ENCODE measurements at regions not wholly inside any gene's neighbourhood (a gene's known extent, or its start where the extent isn't known, plus 50 kb on each side); places are given as distances from the start of the nearest gene placed in this dataset.

DNA sequence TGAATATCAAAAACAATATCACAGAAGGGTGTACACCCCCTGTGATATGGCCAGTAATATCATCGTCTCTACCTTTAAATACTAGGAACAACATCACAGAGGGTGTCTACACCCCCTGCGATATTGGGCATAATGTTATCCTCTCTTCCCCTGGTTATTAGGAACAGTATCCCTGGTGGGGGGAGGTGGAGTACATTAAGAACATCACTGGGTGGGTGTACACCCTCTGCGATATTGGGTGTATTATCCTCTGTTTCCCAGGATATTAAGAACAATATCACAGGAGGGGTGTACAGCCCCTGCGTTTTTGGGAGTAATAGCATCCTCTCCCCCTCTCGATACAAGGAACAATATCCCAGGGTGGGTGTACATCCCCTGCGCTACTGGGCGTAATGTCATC, 1932.8 kb downstream of the SUCLG1 start:
- Histone ChIP-seq H3K79me2 (ENCODE audit: control insufficient read depth, low read length) (no peaks in the 10 kb centered on the region), H3F3A (ENCODE audit: control insufficient read depth, insufficient read depth) (no peaks in the 10 kb centered on the region), H3K4me2 (ENCODE audit: low read length) (no peak overlapping the region), H3K4me3 (ENCODE audit: low read length) (no peak overlapping the region), H3K9me2 (replicated peaks; ENCODE audit: control insufficient read depth, low read length) (no peaks in the 10 kb centered on the region), H4K20me1 (ENCODE audit: control insufficient read depth, insufficient read depth, low read depth, low read length) (no peaks in the 10 kb centered on the region), H3K36me3 (ENCODE audit: control insufficient read depth, low read length) (no peaks in the 10 kb centered on the region), H3K4me1 (ENCODE audit: control insufficient read depth, low read length) (no peaks in the 10 kb centered on the region), H3K27me3 (ENCODE audit: control insufficient read depth, low read length) (no peaks in the 10 kb centered on the region), H3K9me3 (ENCODE audit: control insufficient read depth, insufficient read depth, low read length) (no peaks in the 10 kb centered on the region; the same call in 1 of the 2 replicates), H3K27ac (ENCODE audit: low read depth, low read length) (no peak overlapping the region)
- TF ChIP-seq EZH2phosphoT487 (IDR thresholded peaks at IDR 0.05; ENCODE audit: borderline replicate concordance, low read length) = no peak
- TF ChIP-seq, protein P1, sequence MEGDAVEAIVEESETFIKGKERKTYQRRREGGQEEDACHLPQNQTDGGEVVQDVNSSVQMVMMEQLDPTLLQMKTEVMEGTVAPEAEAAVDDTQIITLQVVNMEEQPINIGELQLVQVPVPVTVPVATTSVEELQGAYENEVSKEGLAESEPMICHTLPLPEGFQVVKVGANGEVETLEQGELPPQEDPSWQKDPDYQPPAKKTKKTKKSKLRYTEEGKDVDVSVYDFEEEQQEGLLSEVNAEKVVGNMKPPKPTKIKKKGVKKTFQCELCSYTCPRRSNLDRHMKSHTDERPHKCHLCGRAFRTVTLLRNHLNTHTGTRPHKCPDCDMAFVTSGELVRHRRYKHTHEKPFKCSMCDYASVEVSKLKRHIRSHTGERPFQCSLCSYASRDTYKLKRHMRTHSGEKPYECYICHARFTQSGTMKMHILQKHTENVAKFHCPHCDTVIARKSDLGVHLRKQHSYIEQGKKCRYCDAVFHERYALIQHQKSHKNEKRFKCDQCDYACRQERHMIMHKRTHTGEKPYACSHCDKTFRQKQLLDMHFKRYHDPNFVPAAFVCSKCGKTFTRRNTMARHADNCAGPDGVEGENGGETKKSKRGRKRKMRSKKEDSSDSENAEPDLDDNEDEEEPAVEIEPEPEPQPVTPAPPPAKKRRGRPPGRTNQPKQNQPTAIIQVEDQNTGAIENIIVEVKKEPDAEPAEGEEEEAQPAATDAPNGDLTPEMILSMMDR (IDR thresholded peaks at IDR 0.05; ENCODE audit: low read depth, low read length, poor library complexity, severe bottlenecking) = no peak

DNA sequence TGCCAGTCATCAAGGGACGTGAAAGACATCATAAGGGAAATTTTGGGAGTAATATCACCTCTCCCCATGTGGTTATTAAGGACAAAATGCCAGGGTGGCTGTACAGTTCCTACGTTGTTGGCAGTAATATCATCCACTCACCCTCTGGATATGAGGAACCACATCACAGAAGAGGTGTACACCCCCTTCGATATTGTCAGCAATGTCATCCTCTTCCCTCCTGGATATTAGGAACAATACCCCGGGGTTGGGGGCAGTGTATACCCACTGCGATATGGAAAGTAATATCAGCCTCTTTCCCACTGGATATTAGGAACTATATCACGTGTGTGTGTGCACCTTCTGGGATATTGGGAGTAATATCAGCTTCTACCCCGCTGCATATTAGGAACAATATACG, 1933.3 kb downstream of the SUCLG1 start:
- no peaks in the 10 kb centered on the region for H3K79me2 ChIP-seq (ENCODE audit: control insufficient read depth, low read length)
- H3F3A ChIP-seq (ENCODE audit: control insufficient read depth, insufficient read depth) = no peaks in the 10 kb centered on the region
- H3K4me1 ChIP-seq (ENCODE audit: control insufficient read depth, low read length) = no peaks in the 10 kb centered on the region
- H3K9me3 ChIP-seq (ENCODE audit: control insufficient read depth, insufficient read depth, low read length) = no peaks in the 10 kb centered on the region; the same call in 1 of the 2 replicates
- H3K36me3 ChIP-seq (ENCODE audit: control insufficient read depth, low read length) = no peaks in the 10 kb centered on the region
- H3K9me2 ChIP-seq (replicated peaks; ENCODE audit: control insufficient read depth, low read length) = no peaks in the 10 kb centered on the region
- TF ChIP-seq EZH2phosphoT487 (IDR thresholded peaks at IDR 0.05; ENCODE audit: borderline replicate concordance, low read length) = no peak
- TF ChIP-seq, protein P1 (IDR thresholded peaks at IDR 0.05; ENCODE audit: low read depth, low read length, poor library complexity, severe bottlenecking) = no peak
- no peak overlapping the region for H3K4me2 ChIP-seq (ENCODE audit: low read length)
- no peaks in the 10 kb centered on the region for H4K20me1 ChIP-seq (ENCODE audit: control insufficient read depth, insufficient read depth, low read depth, low read length)
- no peaks in the 10 kb centered on the region for H3K27me3 ChIP-seq (ENCODE audit: control insufficient read depth, low read length)
- H3K27ac ChIP-seq (ENCODE audit: low read depth, low read length) = no peak overlapping the region
- no peak overlapping the region for H3K4me3 ChIP-seq (ENCODE audit: low read length)

DNA sequence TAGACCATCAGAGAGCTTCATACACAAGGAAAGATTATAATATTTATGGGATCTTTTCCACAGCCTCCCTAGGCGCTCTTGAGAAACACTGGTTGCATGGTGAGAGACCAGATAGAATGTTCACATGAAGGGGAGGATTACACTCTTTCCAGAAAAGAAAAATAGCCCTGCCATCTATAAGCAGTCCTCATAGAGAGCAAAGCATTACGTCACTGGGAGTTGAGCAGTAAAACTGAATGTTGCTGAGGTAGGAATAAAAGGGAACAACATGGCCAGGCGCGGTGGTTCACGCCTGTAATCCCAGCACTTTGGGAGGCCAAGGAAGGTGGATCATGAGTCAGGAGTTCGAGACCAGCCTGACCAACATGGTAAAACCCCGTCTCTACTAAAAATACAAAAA, 1934.3 kb downstream of the SUCLG1 start:
- Histone ChIP-seq H4K20me1 (ENCODE audit: control insufficient read depth, insufficient read depth, low read depth, low read length) (no peaks in the 10 kb centered on the region), H3K4me1 (ENCODE audit: control insufficient read depth, low read length) (no peaks in the 10 kb centered on the region), H3K79me2 (ENCODE audit: control insufficient read depth, low read length) (no peaks in the 10 kb centered on the region), H3K36me3 (ENCODE audit: control insufficient read depth, low read length) (no peaks in the 10 kb centered on the region), H3K4me2 (ENCODE audit: low read length) (no peak overlapping the region), H3K9me2 (replicated peaks; ENCODE audit: control insufficient read depth, low read length) (no peaks in the 10 kb centered on the region), H3F3A (ENCODE audit: control insufficient read depth, insufficient read depth) (no peaks in the 10 kb centered on the region), H3K4me3 (ENCODE audit: low read length) (no peak overlapping the region), H3K27ac (ENCODE audit: low read depth, low read length) (no peak overlapping the region), H3K9me3 (ENCODE audit: control insufficient read depth, insufficient read depth, low read length) (no peaks in the 10 kb centered on the region; the same call in 1 of the 2 replicates), H3K27me3 (ENCODE audit: control insufficient read depth, low read length) (no peaks in the 10 kb centered on the region)
- TF ChIP-seq, protein P1 (IDR thresholded peaks at IDR 0.05; ENCODE audit: low read depth, low read length, poor library complexity, severe bottlenecking) = no peak
- no peak for TF ChIP-seq EZH2phosphoT487 (IDR thresholded peaks at IDR 0.05; ENCODE audit: borderline replicate concordance, low read length)

Data from DOHH2 (cell line).